Fibroblast of the aortic adventitia (primary cell): ENCODE measurements at regions not wholly inside any gene's neighbourhood (a gene's known extent, or its start where the extent isn't known, plus 50 kb on each side); places are given as distances from the start of the nearest gene placed in this dataset.

Source experiments
- DNase-seq: peaks from one replicate; pipeline ENCODE4 v3.0.0-alpha.2; 2010; ENCODE audit warnings: low read depth
- H3K4me3 ChIP-seq: 2 replicates; pipeline ENCODE4 v1.5.1; 2011; ENCODE audit warnings: low read depth, mild to moderate bottlenecking, control low read depth, low read length, moderate library complexity
- CTCF ChIP-seq: IDR thresholded peaks from 2 replicates; pipeline ENCODE4 v1.5.1; 2011; ENCODE audit warnings: mild to moderate bottlenecking, low read length, control low read depth, inconsistent platforms; ENCODE audit not compliant: insufficient read depth

GRCh38 chr14:53346988-53347387, 193.9 kb upstream of the DDHD1 start:
- no peak for TF ChIP-seq CTCF
- DNase-seq, result no peak
- H3K4me3 ChIP-seq, result no peak overlapping the region

DNA sequence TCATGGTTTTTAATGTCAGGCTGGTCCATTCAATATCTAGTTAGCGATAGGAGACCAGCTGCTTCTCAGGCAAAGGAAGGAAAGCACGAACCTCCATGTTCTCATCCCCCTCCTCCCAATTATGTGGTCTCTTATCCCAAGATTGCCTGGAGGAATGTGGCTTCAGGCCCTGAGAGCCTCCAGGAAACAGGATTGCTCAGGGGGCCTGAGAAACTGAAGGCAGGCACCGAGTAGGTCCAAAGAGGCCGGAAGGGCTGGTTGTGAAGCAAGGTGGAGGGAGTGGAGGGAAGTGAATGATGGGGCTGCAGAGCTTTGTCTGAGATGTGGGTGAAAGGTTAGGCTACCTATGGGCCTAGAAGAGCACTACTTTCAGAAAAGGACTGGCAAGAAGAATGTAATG, 188.2 kb upstream of the DDHD1 start:
- no peak for DNase-seq
- TF ChIP-seq CTCF, result no peak
- H3K4me3 ChIP-seq, result no peak overlapping the region

- peak; percentile 43 for DNase-seq
- no peak overlapping the region for H3K4me3 ChIP-seq
- TF ChIP-seq CTCF, result no peak
Measured at GRCh38 chr14:53338192-53338591, 185.1 kb upstream of the DDHD1 start.

- H3K4me3 ChIP-seq, result no peak overlapping the region
- DNase-seq, result no peak
- no peak for TF ChIP-seq CTCF
Measured at GRCh38 chr14:53336729-53337128, 183.6 kb upstream of the DDHD1 start.

DNA sequence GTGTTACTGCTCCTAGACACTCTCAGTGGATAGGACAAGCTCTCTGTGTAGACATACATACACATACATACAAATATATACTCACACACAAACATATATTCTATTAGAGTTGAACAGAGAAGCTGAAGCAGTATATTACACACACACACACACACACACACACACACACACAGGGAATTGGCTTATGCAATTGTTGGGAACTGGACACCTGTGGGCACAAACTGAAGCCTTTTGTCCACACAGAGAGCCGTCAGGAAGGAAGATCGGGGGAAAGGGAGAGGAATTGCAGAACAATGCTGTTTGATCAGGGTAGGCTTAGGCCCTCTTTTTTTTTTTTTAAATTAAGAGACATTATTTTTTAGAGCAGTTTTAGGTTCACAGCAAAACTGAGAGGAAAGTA, 180.7 kb upstream of the DDHD1 start:
- TF ChIP-seq CTCF, result no peak
- no peak for DNase-seq
- no peak overlapping the region for H3K4me3 ChIP-seq

GRCh38 chr14:53331921-53332320, 178.8 kb upstream of the DDHD1 start:
- no peak for DNase-seq
- TF ChIP-seq CTCF, result no peak
- no peak overlapping the region for H3K4me3 ChIP-seq

GRCh38 chr14:53331247-53331646, 178.1 kb upstream of the DDHD1 start:
- DNase-seq, result peak; percentile 51
- no peak for TF ChIP-seq CTCF

More at GRCh38 chr14:53331247-53331646, 178.1 kb upstream of the DDHD1 start:
- no peak overlapping the region for H3K4me3 ChIP-seq
